ENCODE measurements at regions not wholly inside any gene's neighbourhood (a gene's known extent, or its start where the extent isn't known, plus 50 kb on each side); places are given as distances from the start of the nearest gene placed in this dataset.

DNA sequence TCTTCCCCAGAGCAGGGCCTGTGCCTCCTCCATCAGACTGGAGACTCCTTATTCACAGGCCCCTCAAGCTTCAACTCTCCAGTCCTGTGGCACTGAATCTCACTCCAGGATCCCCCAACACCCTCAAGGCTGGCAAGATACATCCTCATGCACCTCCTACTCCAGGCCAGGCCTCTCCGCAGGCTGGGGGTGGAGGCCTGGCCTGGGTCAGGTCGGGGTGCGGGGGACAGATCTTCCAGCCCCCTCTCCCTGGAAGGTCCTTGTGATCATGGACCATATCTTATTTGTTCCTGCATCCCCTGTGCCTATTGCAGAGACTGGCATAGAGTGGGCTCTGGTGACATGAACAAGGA, 147.3 kb downstream of the SMAD6 start:
- TF ChIP-seq CREB1 (IDR thresholded peaks at IDR 0.05; ENCODE audit: low read depth) (no peak), EP300 (IDR thresholded peaks at IDR 0.05; ENCODE audit: borderline replicate concordance) (no peak)
